Thoracic aorta (tissue), 2 donors: ENCODE measurements at regions not wholly inside any gene's neighbourhood (a gene's known extent, or its start where the extent isn't known, plus 50 kb on each side); places are given as distances from the start of the nearest gene placed in this dataset.
A peak's percentile ranks its signal among the peaks of the same experiment; 100 is the strongest.

Experiments used
- ATAC-seq: fragments of 150-250 bp; one replicate; pipeline ENCODE4 v1.8.0; 2017; ENCODE audit warnings: low read depth; ENCODE audit not compliant: insufficient number of reproducible peaks, low FRiP score
- DNase-seq: peaks from one replicate; pipeline ENCODE4 v3.0.0-alpha.2; 2020; ENCODE audit warnings: low spot score
- H3K27ac ChIP-seq, 2 donors: fragments of 200-600 bp; sonication (generic); 1 replicate in 1 of 2; 2 replicates in 1 of 2; pipeline ENCODE4 v1.5.1; 2016; ENCODE audit warnings: mild to moderate bottlenecking in 2 of 2, moderate library complexity in 2 of 2
- H3K27me3 ChIP-seq: fragments of 200-600 bp; sonication (generic); replicated peaks from 2 replicates; pipeline ENCODE4 v1.6.0; 2016; ENCODE audit warnings: mild to moderate bottlenecking; ENCODE audit not compliant: insufficient read depth
- H3K36me3 ChIP-seq: fragments of 200-600 bp; sonication (generic); one replicate; pipeline ENCODE4 v1.5.1; 2016
- H3K4me1 ChIP-seq, 2 donors: fragments of 200-600 bp; sonication (generic); 1 replicate in 1 of 2; 2 replicates in 1 of 2; pipeline versions ENCODE4 v1.5.1 to v1.6.0; 2016; ENCODE audit warnings: low read depth in 2 of 2, mild to moderate bottlenecking in 1 of 2; ENCODE audit not compliant: control insufficient read depth in 1 of 2
- H3K4me3 ChIP-seq: fragments of 200-600 bp; sonication (generic); 2 replicates; pipeline ENCODE4 v1.5.1; 2016; ENCODE audit warnings: mild to moderate bottlenecking
- H3K9me3 ChIP-seq: fragments of 200-600 bp; sonication (generic); 2 replicates; pipeline ENCODE4 v1.5.1; 2016
- CTCF ChIP-seq: fragments of 200-600 bp; sonication (generic); IDR thresholded peaks from one replicate; pipeline ENCODE4 v1.5.1; 2019; ENCODE audit warnings: antibody characterized with exemption

GRCh38 chr21:35401476-35401875, 352.4 kb upstream of the RUNX1 start:
- no peaks in the 10 kb centered on the region for H3K4me1 ChIP-seq
- H3K4me3 ChIP-seq: no peak overlapping the region
- TF ChIP-seq CTCF: no peak
- no peaks in the 10 kb centered on the region for H3K9me3 ChIP-seq
- H3K36me3 ChIP-seq: no peaks in the 10 kb centered on the region
- no peak for ATAC-seq
- H3K27ac ChIP-seq: no peak overlapping the region
- H3K27me3 ChIP-seq: no peaks in the 10 kb centered on the region
- DNase-seq: no peak

- H3K9me3 ChIP-seq: no peaks in the 10 kb centered on the region
- DNase-seq: no peak
- H3K36me3 ChIP-seq: no peaks in the 10 kb centered on the region
- ATAC-seq: no peak
- no peak overlapping the region for H3K27ac ChIP-seq
- no peaks in the 10 kb centered on the region for H3K4me1 ChIP-seq
- H3K27me3 ChIP-seq: no peaks in the 10 kb centered on the region
- TF ChIP-seq CTCF: peak; percentile 36
- no peak overlapping the region for H3K4me3 ChIP-seq
Measured at GRCh38 chr21:35400233-35400939, 351.3 kb upstream of the RUNX1 start.

DNA sequence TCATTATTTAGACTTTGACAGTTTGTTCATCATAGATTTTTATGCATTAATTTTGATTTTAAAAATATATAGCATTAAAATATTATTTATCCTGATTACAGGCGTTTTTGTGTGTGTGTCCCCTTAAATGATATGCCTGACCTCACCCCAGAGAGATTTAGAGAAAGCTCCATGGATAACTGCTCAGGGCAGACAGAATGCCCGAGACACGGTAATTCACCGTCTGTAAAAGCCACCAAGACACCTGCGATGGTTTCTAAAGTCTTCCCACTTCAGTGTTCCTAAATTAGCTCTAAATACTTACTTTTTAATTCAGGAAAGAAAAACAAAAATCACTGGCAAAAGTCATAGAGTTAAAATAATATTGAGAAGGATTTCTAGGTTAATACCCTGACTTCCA, 350.6 kb upstream of the RUNX1 start:
- Histone ChIP-seq H3K4me3 (no peak overlapping the region), H3K27ac (no peak overlapping the region), H3K27me3 (no peaks in the 10 kb centered on the region), H3K36me3 (no peaks in the 10 kb centered on the region), H3K9me3 (no peaks in the 10 kb centered on the region), H3K4me1 (no peaks in the 10 kb centered on the region)
- no peak for ATAC-seq
- DNase-seq: no peak
- no peak for TF ChIP-seq CTCF

DNA sequence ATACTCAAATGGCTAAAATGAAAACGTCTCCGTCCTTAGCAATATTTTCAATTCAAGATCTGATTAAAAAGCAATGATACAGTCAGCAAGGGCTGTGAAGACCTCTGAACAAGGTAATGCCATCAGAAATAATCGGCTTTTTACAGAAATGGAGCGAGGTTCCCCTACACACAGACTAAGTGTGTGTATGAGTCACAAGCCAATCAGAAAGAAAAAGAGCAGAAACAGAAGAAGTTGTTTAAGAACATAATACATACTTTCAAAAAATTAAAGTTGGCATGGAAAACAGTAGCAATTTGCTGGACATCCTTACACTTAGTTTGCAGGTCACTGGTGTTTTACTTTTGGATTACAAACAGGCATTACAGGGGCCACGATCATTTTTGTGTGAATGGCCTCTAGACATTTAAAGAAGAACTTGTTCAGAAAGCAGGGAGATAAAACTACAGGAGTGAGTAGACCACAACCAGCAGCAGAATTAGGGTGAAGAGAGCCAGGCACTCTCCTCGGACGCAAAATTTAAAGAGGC, 350.0 kb upstream of the RUNX1 start:
- H3K4me3 ChIP-seq: peak overlapping the region; percentile 13
- no peak for TF ChIP-seq CTCF
- ATAC-seq: no peak
- H3K27me3 ChIP-seq: no peaks in the 10 kb centered on the region
- no peaks in the 10 kb centered on the region for H3K9me3 ChIP-seq
- no peak overlapping the region for H3K27ac ChIP-seq
- H3K4me1 ChIP-seq: no peaks in the 10 kb centered on the region
- H3K36me3 ChIP-seq: no peaks in the 10 kb centered on the region
- DNase-seq: no peak

DNA sequence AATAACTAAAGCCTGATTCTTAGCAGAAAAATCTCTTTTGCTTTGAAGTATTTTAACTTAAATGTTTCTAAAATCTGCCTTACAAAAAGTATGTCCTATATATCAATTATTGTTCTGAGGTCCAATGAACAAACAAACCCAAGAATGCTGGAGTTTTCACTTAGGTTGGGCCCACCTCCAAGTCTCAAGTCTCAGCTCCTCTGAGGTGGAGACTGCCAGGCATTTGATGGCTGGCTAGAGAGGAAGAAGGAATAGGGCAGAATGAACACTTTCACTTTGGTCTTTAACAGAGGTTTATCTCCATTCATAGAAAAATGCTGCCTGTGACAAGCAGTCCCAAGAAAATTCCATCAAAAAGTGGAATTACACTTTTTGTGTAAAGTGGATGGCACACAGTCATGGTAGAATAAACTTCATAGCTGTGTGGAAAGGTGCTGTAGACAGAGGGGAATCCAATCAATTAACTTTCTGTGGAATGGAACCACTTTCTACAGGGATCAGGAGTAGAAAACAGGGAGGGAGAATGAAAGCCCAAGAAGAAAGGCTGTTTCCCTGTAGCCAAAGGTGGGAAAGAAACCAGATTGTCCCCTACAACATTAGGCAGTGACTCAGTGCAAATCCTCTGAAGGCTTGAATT, 349.4 kb upstream of the RUNX1 start:
- ATAC-seq: no peak
- H3K27ac ChIP-seq: no peak overlapping the region
- H3K4me1 ChIP-seq: no peaks in the 10 kb centered on the region
- DNase-seq: no peak
- H3K27me3 ChIP-seq: no peaks in the 10 kb centered on the region
- TF ChIP-seq CTCF: no peak
- H3K4me3 ChIP-seq: peak overlapping the region; percentile 13
- H3K36me3 ChIP-seq: no peaks in the 10 kb centered on the region
- H3K9me3 ChIP-seq: no peaks in the 10 kb centered on the region
